ENCODE measurements at regions not wholly inside any gene's neighbourhood (a gene's known extent, or its start where the extent isn't known, plus 50 kb on each side); places are given as distances from the start of the nearest gene placed in this dataset.

GRCh38 chr5:74067748-74068541 lies 441.9 kb downstream of the ARHGEF28 start:
- DNase-seq: no peak

DNA sequence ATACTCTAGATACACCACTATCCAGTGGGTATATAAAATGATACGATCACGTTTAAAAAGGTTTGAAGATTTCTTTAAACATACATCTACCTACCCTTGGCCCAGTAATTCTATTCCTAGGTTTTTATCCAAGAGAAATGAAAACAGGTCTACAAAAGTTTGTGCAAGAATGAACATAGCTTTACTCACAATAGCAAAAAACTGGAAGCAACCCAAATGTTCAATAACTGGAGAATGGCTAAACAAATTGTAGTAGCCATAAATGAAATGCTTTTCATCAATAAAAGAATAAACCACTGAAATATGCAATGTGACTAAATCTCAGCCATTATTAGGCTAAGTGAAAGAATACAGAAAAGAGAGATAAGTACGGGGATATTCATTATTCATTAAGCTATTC lies 438.9 kb downstream of the ARHGEF28 start:
- DNase-seq: no peak

GRCh38 chr5:74064225-74064624 lies 438.2 kb downstream of the ARHGEF28 start:
- no peak for DNase-seq

DNA sequence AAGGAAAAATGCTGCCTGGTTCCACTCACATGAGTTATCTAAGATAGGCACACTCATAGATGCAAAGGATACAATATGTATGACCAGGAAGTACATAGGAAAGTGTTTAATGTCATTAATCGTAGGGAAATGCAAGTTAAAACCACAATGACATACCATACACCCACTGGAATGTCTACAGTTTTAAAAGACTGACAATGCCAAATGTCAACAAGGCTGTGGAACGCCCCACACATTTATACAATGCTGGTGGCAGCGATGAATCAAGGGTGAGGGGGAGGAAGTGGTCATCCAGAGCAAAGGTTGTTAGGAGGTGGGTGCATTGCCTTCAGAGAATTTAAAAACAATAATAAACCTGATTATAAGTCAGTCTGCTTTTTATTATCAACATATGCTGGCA lies 437.8 kb downstream of the ARHGEF28 start:
- DNase-seq: peak in 1 of 3 donors; percentile 79

GRCh38 chr5:74063346-74063745 lies 437.4 kb downstream of the ARHGEF28 start:
- DNase-seq: no peak

- DNase-seq: no peak
Measured at GRCh38 chr5:74061292-74061691, 435.3 kb downstream of the ARHGEF28 start.

GRCh38 chr5:74059706-74060105 lies 433.7 kb downstream of the ARHGEF28 start:
- DNase-seq: no peak

DNA sequence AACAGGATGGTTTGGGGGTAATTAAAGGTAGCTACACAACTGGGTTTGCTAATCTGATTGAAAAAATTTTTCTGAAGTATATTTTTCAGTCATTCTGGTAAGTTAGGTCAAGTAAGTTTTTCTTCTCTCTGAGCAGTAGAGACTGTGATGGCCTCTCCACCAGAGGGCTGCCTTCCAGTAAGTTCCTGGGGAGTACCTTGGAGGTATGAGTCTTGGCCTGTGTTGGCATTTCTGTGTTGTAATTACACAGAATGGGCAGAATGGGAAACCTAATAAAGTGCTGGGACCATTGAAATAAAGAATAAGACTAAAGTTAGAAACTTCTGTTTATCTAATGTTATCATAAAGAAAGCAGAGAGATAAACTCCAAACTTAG lies 430.8 kb downstream of the ARHGEF28 start:
- no peak for DNase-seq

- peak in 1 of 3 donors; percentile 21 for DNase-seq
Measured at GRCh38 chr5:74056107-74056788, 430.3 kb downstream of the ARHGEF28 start.

- peak in 1 of 3 donors; percentile 56 for DNase-seq
Measured at GRCh38 chr5:74055486-74056106, 429.6 kb downstream of the ARHGEF28 start.

DNA sequence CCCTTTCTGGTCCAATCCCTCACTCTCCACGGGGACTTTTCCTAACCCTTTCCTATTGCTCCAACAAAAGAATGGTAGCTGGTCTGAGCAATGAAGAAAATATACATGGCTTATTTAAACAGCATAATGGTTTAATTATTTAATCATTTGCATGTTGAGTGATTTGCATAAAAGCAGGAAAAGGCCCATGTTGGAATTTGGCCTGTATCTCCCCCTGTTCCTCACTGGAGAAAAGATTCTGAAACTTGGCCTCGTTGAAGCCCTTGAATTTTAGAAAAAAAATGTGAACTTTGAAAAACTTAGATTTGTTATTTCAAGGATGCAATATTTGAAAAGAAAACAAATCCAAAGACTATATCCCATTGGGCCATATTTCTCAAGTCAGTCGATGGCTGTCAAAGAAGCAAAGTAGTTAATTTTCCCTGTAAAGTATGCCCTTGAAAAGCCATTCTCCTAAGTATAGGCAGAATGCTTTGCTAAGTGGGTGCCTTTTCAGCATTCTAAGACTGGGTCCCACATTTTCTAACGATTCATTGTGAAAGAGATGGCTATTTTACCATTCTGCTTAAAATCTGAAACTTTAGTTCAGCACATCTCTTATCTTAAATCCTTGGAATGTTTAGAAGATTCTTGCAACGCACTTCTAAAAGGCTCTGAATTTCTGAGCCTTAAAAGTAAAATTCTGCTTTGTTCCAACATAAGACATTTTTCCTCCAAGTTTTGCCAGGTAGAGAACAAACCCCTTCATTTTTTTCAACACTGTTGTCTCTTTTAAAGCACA lies 428.8 kb downstream of the ARHGEF28 start:
- peak in 1 of 3 donors; percentile 55 for DNase-seq

GRCh38 chr5:74054139-74054538 lies 428.1 kb downstream of the ARHGEF28 start:
- no peak for DNase-seq

DNA sequence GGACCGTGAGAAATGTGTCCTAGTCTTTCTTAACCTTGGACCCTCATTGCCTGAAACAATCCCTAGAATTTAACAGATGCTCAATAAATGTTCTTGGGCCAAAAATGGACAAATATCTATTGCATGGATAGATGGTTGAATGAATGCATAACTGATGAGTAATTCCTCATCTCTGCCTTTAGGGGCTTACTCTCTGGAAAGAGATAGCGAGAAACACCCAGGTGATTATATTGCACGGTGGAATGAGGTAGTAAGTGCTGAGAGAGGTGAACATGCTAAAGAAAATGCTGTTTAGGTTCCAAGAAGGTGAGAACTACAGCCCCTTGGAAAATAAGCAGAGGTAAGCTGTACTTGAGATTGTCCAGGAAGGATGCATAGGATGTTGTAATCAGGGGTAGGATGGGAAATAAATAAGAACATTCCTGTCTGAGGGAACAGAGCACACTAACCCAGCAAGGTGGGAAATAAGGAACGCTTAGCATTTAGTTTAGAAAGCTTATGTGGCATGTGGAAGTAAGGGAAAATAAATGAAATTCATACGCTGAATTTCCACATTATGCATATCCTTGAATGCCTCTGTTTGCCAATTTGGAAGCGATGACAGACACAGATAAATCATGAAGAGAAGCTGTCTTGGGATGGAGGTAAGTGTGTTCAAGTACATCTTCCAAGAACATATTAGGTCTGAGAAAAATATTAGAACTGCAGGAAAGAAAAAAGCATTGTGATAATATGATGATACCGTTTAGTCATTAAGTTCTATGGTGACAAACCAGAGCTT lies 426.6 kb downstream of the ARHGEF28 start:
- DNase-seq: peak in 2 of 3 donors; percentile 59 to 75

- DNase-seq: no peak
Measured at GRCh38 chr5:74051076-74051475, 425.1 kb downstream of the ARHGEF28 start.

- no peak for DNase-seq
Measured at GRCh38 chr5:74044936-74045335, 418.9 kb downstream of the ARHGEF28 start.

GRCh38 chr5:74042959-74043358 lies 417.0 kb downstream of the ARHGEF28 start:
- DNase-seq: peak in 1 of 3 donors; percentile 52

DNA sequence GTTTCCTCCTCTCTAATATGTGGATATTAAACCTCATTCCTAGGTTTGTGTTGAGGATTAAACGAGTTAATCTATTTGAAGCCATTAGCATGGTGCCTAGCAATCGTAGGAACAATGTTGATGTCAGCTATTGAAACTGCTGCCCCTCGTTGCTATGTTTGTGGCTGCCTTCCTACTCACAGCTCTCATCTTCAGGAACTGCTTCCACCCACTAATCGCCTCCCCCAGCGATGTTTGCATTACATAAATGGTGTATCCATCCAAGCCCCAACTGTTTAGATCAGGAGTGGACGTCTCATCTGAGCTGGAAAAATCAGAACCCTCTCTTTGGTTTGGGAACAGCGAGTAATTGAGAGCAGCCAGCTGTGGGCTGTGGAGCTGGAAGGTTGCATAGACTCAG lies 416.6 kb downstream of the ARHGEF28 start:
- DNase-seq: no peak

GRCh38 chr5:74041913-74042312 lies 415.9 kb downstream of the ARHGEF28 start:
- no peak for DNase-seq

DNA sequence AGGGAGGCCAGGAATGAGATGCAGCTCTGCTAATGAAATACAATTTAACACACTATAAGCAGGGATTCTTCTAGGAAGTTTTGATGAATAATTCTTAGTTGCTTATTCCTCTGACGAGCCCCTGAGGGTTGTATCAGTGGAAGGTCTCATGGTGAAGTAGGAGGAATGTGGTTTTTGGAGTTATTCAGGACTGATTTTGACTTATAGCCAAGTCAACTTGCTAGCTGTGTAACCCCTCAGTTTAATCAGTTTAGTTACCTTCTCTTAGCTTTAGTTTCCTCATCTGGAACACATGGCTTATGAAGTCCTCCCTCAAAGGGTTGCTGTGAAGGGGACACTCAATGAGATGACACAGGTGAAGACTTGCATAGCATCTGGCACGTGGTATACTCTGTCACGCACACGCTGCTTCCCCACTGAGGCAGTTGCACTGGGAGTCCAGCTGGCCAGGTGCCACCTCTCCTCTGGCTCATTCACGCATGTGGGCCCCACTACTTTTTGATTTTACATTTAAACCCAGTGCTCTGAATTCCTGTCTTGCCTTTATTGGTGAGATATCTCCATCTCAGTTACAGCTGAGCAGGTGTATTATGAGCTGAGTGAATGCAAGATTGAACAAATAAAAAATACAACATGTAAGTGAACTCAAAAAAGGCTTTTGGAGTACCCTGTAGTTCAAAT lies 415.0 kb downstream of the ARHGEF28 start:
- DNase-seq: peak in 1 of 3 donors; percentile 26

DNA sequence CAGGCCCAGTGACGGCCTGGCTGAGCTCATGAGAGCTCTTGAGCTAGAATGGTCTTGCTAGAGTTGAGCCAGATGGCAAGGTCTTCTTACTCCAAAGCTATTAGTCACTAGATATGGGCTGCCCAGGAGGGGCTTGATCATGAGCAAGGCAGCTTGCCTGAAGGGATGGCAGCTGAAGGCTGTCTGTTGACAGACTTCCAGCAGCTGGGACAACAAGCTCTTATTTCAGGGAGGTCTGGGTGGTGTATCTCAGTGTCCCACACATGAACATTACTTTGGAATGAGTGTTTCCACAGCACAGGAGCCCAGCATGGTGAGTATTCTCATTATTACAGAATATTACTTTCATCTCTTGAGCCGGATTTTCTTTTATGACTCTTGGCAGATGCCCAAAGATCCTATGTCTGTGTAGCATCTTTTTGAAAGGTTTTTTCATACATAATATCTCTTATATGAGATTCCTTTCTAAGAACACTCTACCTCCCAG lies 414.1 kb downstream of the ARHGEF28 start:
- DNase-seq: peak; percentile 54 to 88 (median 77)
